ENCODE measurements at regions not wholly inside any gene's neighbourhood (a gene's known extent, or its start where the extent isn't known, plus 50 kb on each side); places are given as distances from the start of the nearest gene placed in this dataset.

DNA sequence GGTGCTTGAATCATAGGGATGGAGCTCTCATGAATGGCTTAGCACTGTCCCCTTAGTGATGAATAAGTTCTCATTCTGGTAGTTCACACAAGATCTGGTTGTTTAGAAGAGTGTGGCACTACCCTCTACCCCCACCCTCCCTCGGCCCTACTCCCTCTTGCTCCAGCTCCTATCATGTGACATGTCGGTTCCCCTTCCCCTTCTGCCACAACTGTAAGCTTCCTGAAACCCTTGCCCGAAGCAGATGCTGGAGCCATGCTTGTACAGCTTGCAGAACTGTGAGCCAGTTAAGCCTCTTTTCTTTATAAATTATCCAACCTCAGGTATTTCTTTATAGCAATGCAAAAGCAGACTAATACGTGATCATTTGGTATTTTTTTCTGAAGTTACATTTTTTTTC, 1012.6 kb downstream of the BCL11A start:
- CTCF ChIA-PET, result no interaction called here
- Mint-ChIP-seq H3K4me1 (ENCODE audit: low read depth) (no peaks in the 10 kb centered on the region), H3K27ac (no peak overlapping the region), H3K4me3 (no peak overlapping the region), H3K36me3 (no peaks in the 10 kb centered on the region), H3K27me3 (no peaks in the 10 kb centered on the region), H3K9me3 (no peaks in the 10 kb centered on the region)
- intact Hi-C loops (cut with micrococcal nuclease), result no loop called here
- POLR2A ChIA-PET, result no interaction called here
- no peak for DNase-seq

DNA sequence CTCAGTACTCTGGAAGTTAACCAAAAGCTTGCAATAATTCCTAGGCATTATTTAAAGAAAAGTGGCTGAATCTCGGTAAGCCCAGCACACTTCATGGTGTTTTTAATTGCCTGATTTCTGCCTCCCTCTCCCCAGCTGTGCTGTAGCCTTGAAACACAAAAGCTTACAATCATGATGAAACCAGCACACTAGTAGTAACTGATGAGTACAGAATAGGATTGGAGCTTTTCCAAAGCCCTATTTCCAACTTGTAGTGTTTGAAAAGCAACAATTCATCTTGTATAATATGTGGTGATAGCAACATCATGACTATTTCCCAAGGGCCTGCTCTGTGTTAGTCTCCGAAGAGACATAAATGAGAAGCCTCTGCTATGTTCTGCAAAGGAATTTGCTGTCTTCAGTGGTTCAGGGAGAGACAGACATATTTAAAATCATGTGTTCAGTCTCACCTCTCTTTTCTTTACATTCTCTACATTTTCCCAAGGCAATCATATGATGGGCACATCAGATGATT, 1015.0 kb downstream of the BCL11A start:
- Mint-ChIP-seq H3K4me1 (ENCODE audit: low read depth) (no peaks in the 10 kb centered on the region), H3K27me3 (no peaks in the 10 kb centered on the region), H3K27ac (no peak overlapping the region), H3K9me3 (no peaks in the 10 kb centered on the region), H3K36me3 (no peaks in the 10 kb centered on the region), H3K4me3 (no peak overlapping the region)
- intact Hi-C loops (cut with micrococcal nuclease), result no loop called here
- CTCF ChIA-PET, result no interaction called here
- DNase-seq, result no peak
- POLR2A ChIA-PET, result no interaction called here

DNA sequence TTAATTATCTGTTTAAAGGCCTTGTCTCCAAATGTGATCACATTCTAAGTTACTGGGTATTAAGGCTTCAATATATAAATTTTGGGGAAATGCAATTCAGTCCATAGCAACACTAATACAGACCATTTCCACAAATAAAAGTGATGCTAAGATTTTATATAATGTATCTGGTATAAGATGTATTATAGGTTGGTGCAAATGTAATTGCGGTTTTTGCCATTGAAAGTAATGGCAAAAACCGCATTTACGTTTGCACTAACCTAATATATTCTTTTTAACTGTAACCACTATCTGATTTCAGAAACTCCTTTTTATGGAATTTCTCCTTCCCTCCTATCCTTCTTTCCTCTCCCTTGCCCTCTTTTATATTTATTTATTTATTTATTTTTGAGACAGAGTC, 1020.6 kb downstream of the BCL11A start:
- intact Hi-C loops (cut with micrococcal nuclease), result no loop called here
- POLR2A ChIA-PET, result no interaction called here
- no peak overlapping the region for H3K27ac Mint-ChIP-seq
- CTCF ChIA-PET, result no interaction called here
- no peak for DNase-seq
- H3K4me1 Mint-ChIP-seq (ENCODE audit: low read depth), result no peaks in the 10 kb centered on the region
- H3K9me3 Mint-ChIP-seq, result no peaks in the 10 kb centered on the region
- H3K36me3 Mint-ChIP-seq, result no peaks in the 10 kb centered on the region
- H3K27me3 Mint-ChIP-seq, result no peaks in the 10 kb centered on the region
- H3K4me3 Mint-ChIP-seq, result no peak overlapping the region

DNA sequence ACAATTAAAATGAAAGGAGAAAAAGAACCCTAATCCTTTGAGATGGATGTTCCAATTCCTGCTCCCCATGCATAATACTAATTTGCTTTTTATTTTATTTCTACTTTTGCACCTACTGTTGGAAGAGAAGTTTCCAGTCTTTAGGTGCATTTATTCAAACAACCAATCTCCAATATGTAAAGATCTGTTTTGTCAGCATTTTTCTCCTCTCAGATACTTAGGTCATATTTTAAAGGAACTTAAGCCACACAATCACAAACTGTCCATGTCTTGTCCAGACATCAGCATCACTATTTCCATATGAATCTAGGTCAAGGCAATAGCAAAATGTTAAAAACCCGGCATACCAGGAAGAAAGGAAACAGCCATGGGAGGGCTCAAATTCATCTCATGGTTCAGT, 1023.2 kb downstream of the BCL11A start:
- Mint-ChIP-seq H3K36me3 (no peaks in the 10 kb centered on the region), H3K4me1 (ENCODE audit: low read depth) (no peaks in the 10 kb centered on the region), H3K9me3 (no peaks in the 10 kb centered on the region), H3K27ac (no peak overlapping the region), H3K27me3 (no peaks in the 10 kb centered on the region), H3K4me3 (no peak overlapping the region)
- DNase-seq, result no peak
- CTCF ChIA-PET, result no interaction called here
- intact Hi-C loops (cut with micrococcal nuclease), result no loop called here
- POLR2A ChIA-PET, result no interaction called here

DNA sequence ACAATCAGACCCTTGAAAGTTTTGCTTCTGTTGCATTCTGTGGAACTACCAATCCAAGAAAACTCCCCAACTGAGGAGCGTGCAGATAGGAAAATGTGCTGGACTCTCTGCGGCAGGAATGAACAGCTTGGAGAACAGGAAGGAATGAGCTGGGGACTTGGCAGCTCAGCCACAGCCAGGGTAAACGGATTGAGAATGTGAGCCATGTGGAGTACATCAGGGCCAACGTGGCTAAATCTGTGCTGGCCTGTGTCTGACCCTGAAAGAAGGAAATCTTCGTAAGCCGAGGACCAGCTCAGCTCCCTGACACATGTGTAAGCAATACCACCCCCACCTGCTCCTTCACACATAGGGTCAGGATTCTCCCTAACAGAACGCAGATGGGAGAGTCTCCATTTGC, 1023.7 kb downstream of the BCL11A start:
- Mint-ChIP-seq H3K27ac (no peak overlapping the region), H3K9me3 (no peaks in the 10 kb centered on the region), H3K4me1 (ENCODE audit: low read depth) (no peaks in the 10 kb centered on the region), H3K4me3 (no peak overlapping the region), H3K27me3 (no peaks in the 10 kb centered on the region), H3K36me3 (no peaks in the 10 kb centered on the region)
- DNase-seq, result no peak
- ChIA-PET POLR2A (no interaction called here), CTCF (no interaction called here)
- intact Hi-C loops (cut with micrococcal nuclease), result no loop called here

GRCh38 chr2:59528525-59528924, 1024.9 kb downstream of the BCL11A start:
- CTCF ChIA-PET, result no interaction called here
- H3K4me3 Mint-ChIP-seq, result no peak overlapping the region
- intact Hi-C loops (cut with micrococcal nuclease), result no loop called here
- POLR2A ChIA-PET, result no interaction called here
- no peak for DNase-seq
- H3K27me3 Mint-ChIP-seq, result no peaks in the 10 kb centered on the region
- no peaks in the 10 kb centered on the region for H3K36me3 Mint-ChIP-seq
- H3K4me1 Mint-ChIP-seq (ENCODE audit: low read depth), result no peaks in the 10 kb centered on the region
- no peaks in the 10 kb centered on the region for H3K9me3 Mint-ChIP-seq
- H3K27ac Mint-ChIP-seq, result no peak overlapping the region

GRCh38 chr2:59502981-59503380, 1050.5 kb downstream of the BCL11A start:
- Mint-ChIP-seq H3K4me1 (ENCODE audit: low read depth) (no peaks in the 10 kb centered on the region), H3K27ac (no peak overlapping the region), H3K9me3 (no peaks in the 10 kb centered on the region), H3K36me3 (no peaks in the 10 kb centered on the region), H3K4me3 (no peak overlapping the region), H3K27me3 (no peaks in the 10 kb centered on the region)
- ChIA-PET POLR2A (no interaction called here), CTCF (no interaction called here)
- DNase-seq, result no peak
- intact Hi-C loops (cut with micrococcal nuclease), result no loop called here

DNA sequence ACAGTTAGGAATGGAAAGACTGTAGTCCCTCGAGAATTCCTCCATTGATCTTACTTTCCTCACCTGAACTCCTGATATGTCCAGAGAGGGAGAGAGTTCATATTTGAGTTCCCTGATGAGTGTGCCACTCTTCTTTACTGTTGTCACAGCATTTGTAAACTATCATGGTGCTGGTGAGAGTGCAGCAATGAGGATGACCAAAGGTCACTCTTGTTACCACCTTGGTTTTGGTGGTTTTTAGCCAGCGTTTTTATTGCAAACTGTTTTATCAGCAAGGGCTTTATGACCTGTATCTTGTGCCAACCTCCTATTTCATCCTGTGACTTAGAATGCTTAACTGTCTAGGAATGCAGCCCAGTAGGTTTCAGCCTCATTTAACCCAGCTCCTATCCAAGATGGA, 1062.5 kb downstream of the BCL11A start:
- no peaks in the 10 kb centered on the region for H3K4me1 Mint-ChIP-seq (ENCODE audit: low read depth)
- no peak overlapping the region for H3K4me3 Mint-ChIP-seq
- no peaks in the 10 kb centered on the region for H3K36me3 Mint-ChIP-seq
- no peak for DNase-seq
- intact Hi-C loops (cut with micrococcal nuclease), result no loop called here
- peaks cover 18% of the 10 kb centered on the region for H3K9me3 Mint-ChIP-seq
- no peak overlapping the region for H3K27ac Mint-ChIP-seq
- ChIA-PET POLR2A (no interaction called here), CTCF (no interaction called here)
- no peaks in the 10 kb centered on the region for H3K27me3 Mint-ChIP-seq

GRCh38 chr2:59490192-59490591, 1063.3 kb downstream of the BCL11A start:
- ChIA-PET POLR2A (no interaction called here), CTCF (no interaction called here)
- H3K36me3 Mint-ChIP-seq, result no peaks in the 10 kb centered on the region
- peaks cover 14% of the 10 kb centered on the region for H3K9me3 Mint-ChIP-seq
- no peak overlapping the region for H3K27ac Mint-ChIP-seq
- no peak for DNase-seq
- no peak overlapping the region for H3K4me3 Mint-ChIP-seq
- H3K27me3 Mint-ChIP-seq, result no peaks in the 10 kb centered on the region
- no peaks in the 10 kb centered on the region for H3K4me1 Mint-ChIP-seq (ENCODE audit: low read depth)
- intact Hi-C loops (cut with micrococcal nuclease), result no loop called here

- intact Hi-C loops (cut with micrococcal nuclease), result no loop called here
- Mint-ChIP-seq H3K9me3 (no peaks in the 10 kb centered on the region), H3K27me3 (no peaks in the 10 kb centered on the region), H3K27ac (no peak overlapping the region), H3K4me3 (no peak overlapping the region), H3K36me3 (no peaks in the 10 kb centered on the region), H3K4me1 (ENCODE audit: low read depth) (no peaks in the 10 kb centered on the region)
- DNase-seq, result no peak
- CTCF ChIA-PET, result no interaction called here
- POLR2A ChIA-PET, result no interaction called here
Observed at GRCh38 chr2:59484673-59485072, 1068.8 kb downstream of the BCL11A start.

DNA sequence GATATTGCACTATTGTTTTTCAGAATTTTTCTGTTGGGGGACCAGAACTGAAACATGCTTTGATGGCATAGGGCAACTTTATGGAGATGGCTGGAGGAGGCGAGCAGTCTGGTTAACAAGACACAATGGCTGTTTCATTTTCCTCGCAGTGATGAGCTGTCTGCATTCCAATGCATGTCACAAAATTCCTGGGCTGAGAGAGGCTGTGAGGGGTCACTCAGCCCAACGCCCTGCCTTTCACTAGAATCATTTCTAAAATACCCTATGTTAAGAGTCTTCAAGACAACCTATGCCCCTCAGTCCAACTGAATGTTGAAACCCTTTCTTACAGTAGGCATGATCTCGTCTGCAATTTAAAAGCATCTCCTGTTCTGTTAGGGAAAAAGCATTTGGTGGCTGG, 1090.0 kb downstream of the BCL11A start:
- ChIA-PET CTCF (no interaction called here), POLR2A (no interaction called here)
- intact Hi-C loops (cut with micrococcal nuclease), result no loop called here
- Mint-ChIP-seq H3K36me3 (no peaks in the 10 kb centered on the region), H3K4me3 (no peak overlapping the region), H3K9me3 (no peaks in the 10 kb centered on the region), H3K27me3 (no peaks in the 10 kb centered on the region), H3K4me1 (ENCODE audit: low read depth) (no peaks in the 10 kb centered on the region), H3K27ac (no peak overlapping the region)
- DNase-seq, result no peak

DNA sequence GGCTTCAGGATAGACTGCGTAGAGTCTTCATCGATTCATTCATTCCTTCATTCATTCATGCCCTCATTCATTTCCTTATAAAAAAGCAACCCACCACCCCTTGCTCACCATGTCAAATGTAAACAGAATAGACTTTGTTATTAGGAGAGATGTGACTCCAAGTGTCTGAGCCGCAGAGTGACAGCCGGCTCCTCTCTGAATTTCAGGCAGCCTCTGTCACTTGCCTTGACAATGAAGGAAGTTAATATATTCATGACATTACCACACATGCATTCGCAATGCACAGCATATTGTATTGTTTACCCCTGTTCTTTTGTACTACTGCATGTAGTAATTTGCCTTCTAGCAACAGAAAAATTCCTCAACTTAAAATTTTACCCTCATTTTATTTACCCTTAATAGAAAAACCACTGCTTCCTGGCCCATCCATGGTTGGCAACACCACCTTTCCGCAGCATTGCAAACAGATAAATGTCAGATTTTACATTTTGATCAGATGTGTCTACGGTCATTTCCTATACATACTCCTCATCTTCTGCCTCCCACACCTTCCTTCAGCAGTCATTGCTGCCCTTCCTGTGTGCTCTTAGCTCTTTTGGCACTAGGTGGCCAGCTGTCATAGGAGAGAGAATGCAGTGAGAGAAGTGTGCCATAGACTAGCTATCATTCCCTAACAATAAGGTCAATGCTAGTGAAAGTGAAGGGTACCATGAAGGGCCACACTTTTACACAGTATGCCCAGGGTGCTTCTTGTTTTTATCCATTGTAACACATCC, 1090.8 kb downstream of the BCL11A start:
- no peak for DNase-seq
- POLR2A ChIA-PET, result no interaction called here
- H3K27ac Mint-ChIP-seq, result no peak overlapping the region
- intact Hi-C loops (cut with micrococcal nuclease), result no loop called here
- no peaks in the 10 kb centered on the region for H3K9me3 Mint-ChIP-seq
- no peak overlapping the region for H3K4me3 Mint-ChIP-seq
- CTCF ChIA-PET, result no interaction called here
- H3K4me1 Mint-ChIP-seq (ENCODE audit: low read depth), result no peaks in the 10 kb centered on the region
- no peaks in the 10 kb centered on the region for H3K36me3 Mint-ChIP-seq
- no peaks in the 10 kb centered on the region for H3K27me3 Mint-ChIP-seq

GRCh38 chr2:59461127-59461526, 1092.3 kb downstream of the BCL11A start:
- no peaks in the 10 kb centered on the region for H3K27me3 Mint-ChIP-seq
- ChIA-PET POLR2A (no interaction called here), CTCF (no interaction called here)
- no peak overlapping the region for H3K4me3 Mint-ChIP-seq
- no peaks in the 10 kb centered on the region for H3K36me3 Mint-ChIP-seq
- no peaks in the 10 kb centered on the region for H3K4me1 Mint-ChIP-seq (ENCODE audit: low read depth)
- no peak overlapping the region for H3K27ac Mint-ChIP-seq
- H3K9me3 Mint-ChIP-seq, result no peaks in the 10 kb centered on the region
- intact Hi-C loops (cut with micrococcal nuclease), result no loop called here
- no peak for DNase-seq
